H9 (cell line): ENCODE measurements at regions not wholly inside any gene's neighbourhood (a gene's known extent, or its start where the extent isn't known, plus 50 kb on each side); places are given as distances from the start of the nearest gene placed in this dataset.

Experiments
- DNase-seq: peaks from one replicate; pipeline ENCODE4 v3.0.0-alpha.2; 2017
- H2AFZ ChIP-seq: one replicate; pipeline ENCODE4 v1.6.1; 2013; ENCODE audit warnings: mild to moderate bottlenecking, low read length, control low read depth, moderate library complexity
- H2AK5ac ChIP-seq: 2 replicates; pipeline ENCODE4 v1.6.1; 2013; ENCODE audit warnings: low read length, control low read depth, mixed read lengths; ENCODE audit not compliant: insufficient read length
- H2BK120ac ChIP-seq: one replicate; pipeline ENCODE4 v1.6.1; 2013; ENCODE audit warnings: low read depth, mild to moderate bottlenecking, low read length, control low read depth, inconsistent platforms; ENCODE audit not compliant: poor library complexity, severe bottlenecking
- H2BK12ac ChIP-seq: 2 replicates; pipeline ENCODE4 v1.6.1; 2013; ENCODE audit warnings: low read length, control low read depth, mixed read lengths, low read depth; ENCODE audit not compliant: insufficient read length
- H2BK15ac ChIP-seq: 2 replicates; pipeline ENCODE4 v1.6.1; 2013; ENCODE audit warnings: low read depth, low read length, control low read depth
- H2BK20ac ChIP-seq: one replicate; pipeline ENCODE4 v1.6.1; 2013; ENCODE audit warnings: low read depth, mild to moderate bottlenecking, low read length, control low read depth, inconsistent platforms; ENCODE audit not compliant: poor library complexity, severe bottlenecking
- H2BK5ac ChIP-seq: 2 replicates; pipeline ENCODE4 v1.6.1; 2013; ENCODE audit warnings: low read length, control low read depth, mixed read lengths; ENCODE audit not compliant: insufficient read length
- H3K14ac ChIP-seq: 2 replicates; pipeline ENCODE4 v1.6.1; 2013; ENCODE audit warnings: low read length, control low read depth; ENCODE audit not compliant: insufficient read depth
- H3K18ac ChIP-seq: 2 replicates; pipeline ENCODE4 v1.6.1; 2013; ENCODE audit warnings: low read depth, mild to moderate bottlenecking, mixed read lengths, low read length, control low read depth; ENCODE audit not compliant: insufficient read length
- H3K23ac ChIP-seq: 2 replicates; pipeline ENCODE4 v1.6.1; 2013; ENCODE audit warnings: low read length, control low read depth, mixed read lengths, low read depth; ENCODE audit not compliant: insufficient read length
- H3K23me2 ChIP-seq: 2 replicates; pipeline ENCODE4 v1.6.1; 2013; ENCODE audit warnings: low read depth, mild to moderate bottlenecking, mixed read lengths, low read length, control low read depth; ENCODE audit not compliant: insufficient read length, poor library complexity, severe bottlenecking
- H3K27ac ChIP-seq: 2 replicates; pipeline ENCODE4 v1.5.1; 2013; ENCODE audit warnings: low read length, control low read depth, mixed read lengths, low read depth; ENCODE audit not compliant: insufficient read length
- H3K27me3 ChIP-seq: 2 replicates; pipeline ENCODE4 v1.6.1; 2013; ENCODE audit warnings: low read length, control low read depth, inconsistent platforms; ENCODE audit not compliant: insufficient read depth
- H3K4ac ChIP-seq: 2 replicates; pipeline ENCODE4 v1.6.1; 2013; ENCODE audit warnings: low read depth, mild to moderate bottlenecking, control low read depth, inconsistent platforms, low read length, moderate library complexity
- H3K4me1 ChIP-seq: 2 replicates; pipeline ENCODE4 v1.6.1; 2013; ENCODE audit warnings: low read length, control low read depth, inconsistent platforms; ENCODE audit not compliant: insufficient read depth
- H3K4me2 ChIP-seq: 2 replicates; pipeline ENCODE4 v1.6.1; 2013; ENCODE audit warnings: low read length, control low read depth, mixed read lengths; ENCODE audit not compliant: insufficient read length, insufficient read depth
- H3K56ac ChIP-seq: 2 replicates; pipeline ENCODE4 v1.6.1; 2013; ENCODE audit warnings: low read depth, mild to moderate bottlenecking, mixed read lengths, low read length, control low read depth; ENCODE audit not compliant: insufficient read length
- H3K79me1 ChIP-seq: 2 replicates; pipeline ENCODE4 v1.6.1; 2013; ENCODE audit warnings: low read depth, mild to moderate bottlenecking, moderate library complexity, low read length, control low read depth, inconsistent platforms; ENCODE audit not compliant: insufficient read depth, poor library complexity, severe bottlenecking
- H3K79me2 ChIP-seq: 2 replicates; pipeline ENCODE4 v1.6.1; 2013; ENCODE audit warnings: low read length, control low read depth, inconsistent platforms; ENCODE audit not compliant: insufficient read depth
- H3K9ac ChIP-seq: 2 replicates; pipeline ENCODE4 v1.6.1; 2013; ENCODE audit warnings: low read length, control low read depth, mixed read lengths; ENCODE audit not compliant: insufficient read length; ENCODE audit errors: extremely low read depth
- H3K9me3 ChIP-seq: one replicate; pipeline ENCODE4 v1.6.1; 2013; ENCODE audit warnings: low read depth, low read length, inconsistent platforms; ENCODE audit not compliant: control insufficient read depth
- H3T11ph ChIP-seq: one replicate; pipeline ENCODE4 v1.6.1; 2013; ENCODE audit warnings: mild to moderate bottlenecking, low read length, control low read depth, inconsistent platforms
- H4K20me1 ChIP-seq: one replicate; pipeline ENCODE4 v1.6.1; 2013; ENCODE audit not compliant: control insufficient read depth, insufficient read length, insufficient read depth
- H4K5ac ChIP-seq: 2 replicates; pipeline ENCODE4 v1.6.1; 2013; ENCODE audit warnings: low read depth, mild to moderate bottlenecking, mixed read lengths, low read length, control low read depth; ENCODE audit not compliant: insufficient read length
- H4K8ac ChIP-seq: replicated peaks from 2 replicates; pipeline ENCODE4 v1.6.1; 2013; ENCODE audit warnings: low read length, control low read depth, mixed read lengths, low read depth; ENCODE audit not compliant: insufficient read length
- H4K91ac ChIP-seq: 2 replicates; pipeline ENCODE4 v1.6.1; 2013; ENCODE audit warnings: low read depth, mild to moderate bottlenecking, moderate library complexity, mixed read lengths, low read length, control low read depth; ENCODE audit not compliant: insufficient read length
- H3K27ac Mint-ChIP-seq, 3 experiments: 2 replicates in 2 of 3; 3 replicates in 1 of 3; pipeline ENCODE4 v1.8.0; 2020 to 2021; ENCODE audit warnings: mixed read lengths in 3 of 3, mild to moderate bottlenecking in 1 of 3, moderate library complexity in 1 of 3
- H3K27me3 Mint-ChIP-seq: 2 replicates; pipeline ENCODE4 v1.8.0; 2021; ENCODE audit warnings: low read depth, mild to moderate bottlenecking, moderate library complexity, mixed read lengths
- H3K36me3 Mint-ChIP-seq, 3 experiments: 2 replicates in 2 of 3; 3 replicates in 1 of 3; pipeline ENCODE4 v1.8.0; 2020 to 2021; ENCODE audit warnings: low read depth in 3 of 3, mixed read lengths in 3 of 3; ENCODE audit not compliant: insufficient read depth in 1 of 3
- H3K4me1 Mint-ChIP-seq, 2 experiments: 2 replicates each; pipeline ENCODE4 v1.8.0; 2020; ENCODE audit warnings: mixed read lengths in 2 of 2
- H3K4me3 Mint-ChIP-seq, 2 experiments: 2 replicates in 1 of 2; 3 replicates in 1 of 2; pipeline ENCODE4 v1.8.0; 2020 to 2021; ENCODE audit warnings: mild to moderate bottlenecking in 2 of 2, mixed read lengths in 2 of 2, moderate library complexity in 1 of 2
- H3K9me3 Mint-ChIP-seq, 2 experiments: 2 replicates in 1 of 2; 3 replicates in 1 of 2; pipeline ENCODE4 v1.8.0; 2020; ENCODE audit warnings: mild to moderate bottlenecking in 2 of 2, mixed read lengths in 2 of 2, moderate library complexity in 1 of 2
- CTCF ChIP-seq: fragments of 200-600 bp; sonication (generic); conservative IDR thresholded peaks from 3 replicates; pipeline ENCODE4 v1.8.0; 2021; ENCODE audit warnings: antibody characterized with exemption, mild to moderate bottlenecking
- WGBS: extraction: QIAGEN DNeasy Blood & Tissue Kit; methylation state at CpG from one replicate; pipeline ENCODE4 v1.1.7; 2013; ENCODE audit warnings: missing lambda C conversion rate, low lambda C conversion rate, mixed read lengths; ENCODE audit not compliant: insufficient read length; ENCODE audit errors: extremely low coverage; 5-methylcytosine and 5-hydroxymethylcytosine counted together

GRCh38 chr12:30417697-30418231 lies 277.9 kb downstream of the IPO8 start:
- H2BK5ac ChIP-seq = no peak overlapping the region

More at GRCh38 chr12:30417697-30418231, 277.9 kb downstream of the IPO8 start:
- no peak overlapping the region for H4K5ac ChIP-seq
- Mint-ChIP-seq H3K27ac (no peak overlapping the region), H3K4me3 (no peak overlapping the region), H3K4me1 (no peaks in the 10 kb centered on the region), H3K9me3 (peaks cover 5 to 13% of the 10 kb centered on the region in 2 experiments; a peak in 4 of 5 replicates), H3K36me3 (peaks cover 0 to 2% (median 0%) of the 10 kb centered on the region in 3 experiments; a peak in 3 of 7 replicates), H3K27me3 (no peaks in the 10 kb centered on the region)
- H4K91ac ChIP-seq = no peak overlapping the region
- no peak overlapping the region for H2AFZ ChIP-seq
- H2BK20ac ChIP-seq = no peak overlapping the region
- H3K56ac ChIP-seq = no peak overlapping the region
- H4K20me1 ChIP-seq = no peaks in the 10 kb centered on the region
- no peak overlapping the region for H3K27ac ChIP-seq
- H2AK5ac ChIP-seq = no peak overlapping the region
- H2BK12ac ChIP-seq = no peak overlapping the region
- no CpG with 5 or more reads among the region's 5 CpGs for WGBS
- TF ChIP-seq CTCF = no peak
- H3K4ac ChIP-seq = no peak overlapping the region
- H2BK120ac ChIP-seq = no peak overlapping the region
- no peak for DNase-seq
- H3K23ac ChIP-seq = no peak overlapping the region
- H2BK15ac ChIP-seq = no peak overlapping the region
- no peak overlapping the region for H4K8ac ChIP-seq
- no peak overlapping the region for H3K9ac ChIP-seq
- no peaks in the 10 kb centered on the region for H3K79me1 ChIP-seq
- H3K9me3 ChIP-seq = no peaks in the 10 kb centered on the region
- H3K79me2 ChIP-seq = no peaks in the 10 kb centered on the region
- no peaks in the 10 kb centered on the region for H3K27me3 ChIP-seq
- no peak overlapping the region for H3K14ac ChIP-seq
- no peak overlapping the region for H3T11ph ChIP-seq
- H3K23me2 ChIP-seq = no peaks in the 10 kb centered on the region
- no peak overlapping the region for H3K4me2 ChIP-seq
- no peak overlapping the region for H3K18ac ChIP-seq
- no peaks in the 10 kb centered on the region for H3K4me1 ChIP-seq
